NCI-H2081 (cell line): ENCODE measurements at regions not wholly inside any gene's neighbourhood (a gene's known extent, or its start where the extent isn't known, plus 50 kb on each side); places are given as distances from the start of the nearest gene placed in this dataset.

Experiments
- DNase-seq, 2 experiments: peaks; one replicate each; lab custom pipeline; 2025; lab: John Stamatoyannopoulos, UW

DNA sequence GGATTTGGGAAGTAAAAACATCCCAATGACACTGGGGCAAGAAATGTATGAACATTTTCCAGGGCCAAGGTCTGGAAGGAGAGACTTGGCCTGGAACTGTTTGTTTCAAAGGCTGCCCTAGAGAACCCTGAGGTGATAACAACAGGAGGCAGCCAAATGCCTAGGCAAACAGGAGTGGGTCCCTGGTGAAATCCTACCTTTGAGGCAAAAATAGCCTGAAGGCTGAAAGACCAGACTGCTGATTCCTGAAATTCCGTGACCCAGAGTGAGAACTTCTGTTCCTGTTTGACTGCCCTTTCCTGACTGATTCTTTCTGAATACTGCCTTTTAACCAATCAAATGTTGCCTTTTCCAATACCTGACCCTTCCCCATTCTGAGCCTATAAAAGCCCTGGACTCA, 196.4 kb downstream of the NSUN3 start:
- DNase-seq = no peak

DNA sequence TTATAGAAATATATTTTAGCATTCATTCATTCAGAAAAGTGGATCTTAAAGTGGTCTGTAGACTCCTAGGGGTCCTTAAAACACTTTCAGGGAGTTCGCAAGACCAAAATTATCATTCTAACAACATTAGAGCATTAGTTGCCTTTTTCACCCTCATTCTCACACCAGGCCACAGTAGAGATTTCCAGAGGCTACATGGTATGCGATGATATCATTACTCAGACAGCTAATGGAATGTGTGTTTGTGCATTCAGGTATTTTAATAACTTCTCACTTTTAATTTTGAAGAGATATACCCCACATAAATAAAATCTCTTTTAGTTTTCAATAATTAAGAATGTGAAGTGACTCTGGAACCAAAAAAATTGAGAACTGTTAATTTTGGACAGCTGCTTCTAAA, 206.9 kb downstream of the NSUN3 start:
- DNase-seq = no peak

DNA sequence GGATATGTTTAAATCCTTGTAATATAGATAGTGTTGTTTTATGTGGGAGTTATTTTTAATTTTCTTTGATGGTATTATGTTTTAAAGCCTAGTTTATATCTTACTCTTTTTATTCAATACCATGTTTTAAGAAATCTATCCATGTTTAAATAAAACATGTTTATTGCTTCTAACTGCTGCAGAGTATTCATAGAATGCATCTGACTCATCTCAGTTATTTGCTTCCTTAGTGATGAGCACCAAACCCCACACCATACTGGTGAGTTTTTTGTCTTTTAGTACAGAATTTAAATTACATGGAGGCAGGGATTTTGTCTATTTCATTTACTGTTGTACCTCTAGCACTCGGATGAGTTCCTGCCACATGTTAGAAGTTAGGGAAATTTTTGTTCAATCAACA, 209.2 kb downstream of the NSUN3 start:
- DNase-seq = no peak

DNA sequence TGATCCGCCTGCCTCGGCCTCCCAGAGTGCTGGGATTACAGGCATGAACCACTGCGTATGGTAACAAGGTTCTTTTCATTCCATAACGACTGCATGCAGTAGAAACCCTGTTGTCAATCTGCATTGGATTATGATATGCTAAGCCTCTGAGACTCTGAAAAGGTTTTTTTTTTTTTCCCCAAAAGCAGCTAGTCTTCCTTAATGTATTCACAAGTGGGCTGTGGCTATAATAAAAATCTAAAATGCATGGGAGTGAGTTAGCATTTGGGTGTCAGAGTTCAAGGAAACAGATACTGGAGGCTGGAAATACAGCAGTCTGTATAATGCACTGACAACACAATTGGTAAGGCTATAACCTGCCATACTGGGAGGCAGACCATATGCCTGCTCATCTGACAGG, 218.1 kb downstream of the NSUN3 start:
- no peak for DNase-seq

DNA sequence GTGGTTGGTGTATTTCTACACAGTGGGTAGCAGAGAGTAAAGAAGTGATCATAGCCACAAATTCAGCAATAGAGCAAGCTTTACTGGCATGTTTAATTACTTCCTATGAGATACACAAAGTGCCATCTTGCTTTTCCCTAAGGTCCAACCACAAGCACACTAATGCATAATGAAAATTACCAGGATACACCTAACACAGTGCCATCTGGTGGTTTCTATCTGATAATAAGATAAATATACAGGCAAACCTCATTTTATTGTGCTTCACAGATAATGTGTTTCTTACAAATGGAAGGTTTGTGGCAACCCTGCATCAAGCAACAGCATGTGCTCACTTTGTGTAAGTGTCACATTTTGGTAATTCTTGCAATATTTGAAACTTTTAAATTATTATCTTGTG, 223.0 kb downstream of the NSUN3 start:
- peak; percentile 12 to 42 for DNase-seq

DNA sequence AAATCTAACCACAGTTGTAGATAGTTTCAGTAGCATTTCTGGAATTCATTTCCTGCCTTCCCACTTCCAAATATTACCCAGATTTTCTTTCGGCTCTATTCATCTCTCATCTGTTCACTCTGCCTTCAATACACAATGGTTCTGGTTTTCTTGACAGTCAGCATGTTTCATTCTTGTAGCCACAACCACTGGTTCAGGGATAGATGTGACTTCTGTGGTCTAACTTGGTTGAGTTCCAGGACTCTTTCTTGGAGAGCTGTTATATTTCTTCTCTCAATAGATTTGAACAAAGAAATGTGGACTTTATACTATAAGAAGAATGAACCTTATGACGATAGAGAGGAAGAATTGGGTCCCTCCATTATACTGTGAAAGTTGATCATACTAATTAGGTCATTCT, 228.8 kb downstream of the NSUN3 start:
- DNase-seq = no peak

DNA sequence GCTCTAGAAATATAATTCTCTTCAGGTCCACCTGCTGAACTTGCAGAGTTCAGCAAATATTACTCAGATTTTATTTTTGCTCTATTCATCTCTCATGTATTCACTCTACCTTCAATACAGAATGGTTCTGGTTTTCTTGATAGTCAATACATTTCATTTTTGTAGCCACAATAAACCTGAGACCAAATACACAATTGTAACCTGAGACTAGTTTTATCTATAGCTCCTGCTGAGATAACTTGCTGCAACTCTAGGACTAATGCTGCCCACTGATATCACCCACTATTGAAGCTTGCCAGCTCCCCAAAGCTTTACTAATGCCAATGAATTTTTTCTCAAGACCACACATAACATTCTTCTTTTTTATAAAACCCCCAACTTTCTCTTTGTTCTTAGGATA, 229.3 kb downstream of the NSUN3 start:
- no peak for DNase-seq

DNA sequence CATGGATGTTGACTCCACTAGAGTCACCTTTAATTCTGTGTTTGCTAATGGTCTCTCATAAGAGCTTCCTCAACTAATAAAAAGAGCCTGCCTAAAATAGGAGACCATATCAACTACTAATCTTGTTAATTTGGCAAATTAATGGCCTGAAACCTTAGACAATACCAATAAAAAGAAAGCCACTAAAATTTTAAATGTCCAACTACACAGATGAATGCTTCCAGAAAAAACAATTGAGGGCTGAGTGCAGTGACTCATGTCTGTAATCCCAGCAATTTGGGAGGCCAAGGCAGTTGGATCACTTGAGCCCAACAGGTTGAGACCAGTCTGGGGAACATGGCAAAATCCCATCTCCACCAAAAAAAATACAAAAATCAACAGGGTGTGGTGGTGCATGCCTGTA, 230.9 kb downstream of the NSUN3 start:
- DNase-seq = no peak

DNA sequence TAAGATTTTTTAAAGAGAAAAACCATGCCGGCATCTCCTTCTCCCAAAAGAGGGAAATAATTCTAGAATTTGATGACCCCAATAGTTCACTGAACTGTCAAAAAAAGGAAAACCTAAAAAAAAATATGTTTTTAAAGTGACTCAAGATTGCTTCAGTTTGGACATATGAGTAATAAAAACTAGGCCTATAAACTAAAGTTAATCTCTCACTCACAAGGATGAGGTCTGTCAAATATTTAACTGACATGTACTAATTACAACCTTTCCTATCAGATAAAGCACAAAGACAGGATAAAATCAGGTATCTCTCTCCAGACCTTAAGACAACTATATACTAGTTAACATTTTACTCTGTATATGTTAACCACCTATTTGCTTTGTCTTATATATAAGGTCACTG, 231.9 kb downstream of the NSUN3 start:
- no peak for DNase-seq

DNA sequence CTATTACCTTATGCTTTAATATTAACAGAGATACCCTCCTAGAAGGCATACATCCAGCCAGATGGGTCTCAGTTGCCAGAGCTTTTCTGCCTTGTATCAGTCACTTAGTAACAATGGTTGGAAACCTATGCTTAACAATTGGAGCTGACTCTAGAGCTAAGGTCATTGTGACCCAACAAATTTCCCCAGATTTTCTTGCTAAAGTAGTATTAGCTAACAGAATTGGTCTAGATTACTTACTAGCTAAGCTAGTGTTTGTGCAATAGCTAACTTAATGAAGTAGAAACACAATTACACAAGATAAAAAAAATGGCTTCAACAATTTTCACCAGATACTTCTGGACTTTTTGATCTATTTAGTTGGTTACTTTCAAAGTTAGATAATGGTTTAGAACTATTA, 236.9 kb downstream of the NSUN3 start:
- no peak for DNase-seq

DNA sequence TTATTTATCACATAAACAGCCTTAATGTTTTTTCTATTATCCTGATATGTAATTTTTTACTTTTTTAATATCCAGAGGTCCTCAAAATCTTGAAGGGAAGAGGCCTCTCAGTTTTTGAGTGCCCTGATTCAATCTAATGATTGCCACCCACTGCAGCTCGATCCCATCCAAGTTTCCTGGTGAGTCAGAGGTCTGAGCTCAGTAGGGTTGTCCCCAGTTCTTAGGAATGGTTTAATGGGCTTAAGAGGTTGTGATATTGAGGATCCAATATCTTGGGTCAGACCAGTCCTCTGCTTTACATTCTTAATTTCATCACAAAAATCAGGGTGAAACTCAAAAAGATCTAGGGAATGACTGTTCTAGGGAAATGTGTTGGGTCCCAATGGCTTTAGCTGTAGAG, 238.5 kb downstream of the NSUN3 start:
- no peak for DNase-seq

DNA sequence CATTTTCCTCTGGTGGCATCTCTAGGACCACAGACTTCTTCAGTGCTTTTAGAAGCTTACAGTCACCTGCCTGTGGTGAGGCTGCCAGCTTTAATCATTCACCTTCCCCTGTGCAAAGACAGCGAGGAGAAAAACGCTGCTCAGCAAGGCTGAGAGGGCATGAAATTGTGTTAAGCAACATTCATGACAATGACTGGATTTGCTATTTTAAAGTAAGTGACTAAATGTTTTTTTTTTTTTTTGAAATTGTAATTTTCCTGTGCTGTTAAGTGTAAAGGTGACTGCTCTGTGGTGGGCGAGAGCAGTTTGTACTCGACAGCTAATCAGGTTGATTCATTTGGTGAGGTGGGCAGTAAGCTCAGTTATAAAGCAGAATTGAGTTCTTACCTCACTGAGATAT, 240.4 kb downstream of the NSUN3 start:
- no peak for DNase-seq

DNA sequence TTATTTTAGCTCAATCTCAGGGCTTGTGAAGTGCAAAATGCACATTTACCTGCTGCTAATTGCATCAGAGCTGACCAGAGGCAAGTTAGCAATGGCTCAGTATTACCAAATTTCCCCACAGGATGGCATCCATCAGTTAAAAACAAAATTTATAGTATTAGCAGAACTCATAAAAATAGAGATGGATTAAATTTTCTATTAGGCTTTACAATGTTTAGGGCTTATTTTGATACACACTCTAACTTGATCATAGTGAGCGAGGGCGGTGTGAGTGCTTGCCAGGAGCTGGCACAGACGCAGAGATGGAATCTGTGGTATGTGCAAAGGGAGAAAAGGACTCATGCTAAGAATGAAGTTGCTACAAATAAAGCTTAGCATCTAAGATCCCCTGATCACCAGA, 241.0 kb downstream of the NSUN3 start:
- no peak for DNase-seq

DNA sequence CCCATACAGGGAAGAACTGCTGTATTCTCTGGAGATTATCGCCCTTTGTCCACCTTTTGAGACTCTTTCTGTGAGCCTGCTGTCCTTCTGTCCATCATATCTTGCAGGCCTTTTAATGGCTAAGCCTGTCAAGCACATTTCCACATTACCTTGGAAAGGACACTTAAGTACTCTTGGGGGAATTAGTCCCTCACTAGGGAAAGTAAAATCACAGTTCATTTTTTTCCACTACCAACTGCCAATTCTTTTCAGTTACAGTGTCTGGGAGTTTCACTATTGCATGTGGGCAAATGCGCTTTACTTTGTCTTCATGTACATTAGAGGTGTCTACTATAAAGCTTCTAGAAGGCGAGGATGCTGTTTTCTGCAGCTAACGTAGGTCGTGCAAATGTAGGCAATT, 242.1 kb downstream of the NSUN3 start:
- no peak for DNase-seq

DNA sequence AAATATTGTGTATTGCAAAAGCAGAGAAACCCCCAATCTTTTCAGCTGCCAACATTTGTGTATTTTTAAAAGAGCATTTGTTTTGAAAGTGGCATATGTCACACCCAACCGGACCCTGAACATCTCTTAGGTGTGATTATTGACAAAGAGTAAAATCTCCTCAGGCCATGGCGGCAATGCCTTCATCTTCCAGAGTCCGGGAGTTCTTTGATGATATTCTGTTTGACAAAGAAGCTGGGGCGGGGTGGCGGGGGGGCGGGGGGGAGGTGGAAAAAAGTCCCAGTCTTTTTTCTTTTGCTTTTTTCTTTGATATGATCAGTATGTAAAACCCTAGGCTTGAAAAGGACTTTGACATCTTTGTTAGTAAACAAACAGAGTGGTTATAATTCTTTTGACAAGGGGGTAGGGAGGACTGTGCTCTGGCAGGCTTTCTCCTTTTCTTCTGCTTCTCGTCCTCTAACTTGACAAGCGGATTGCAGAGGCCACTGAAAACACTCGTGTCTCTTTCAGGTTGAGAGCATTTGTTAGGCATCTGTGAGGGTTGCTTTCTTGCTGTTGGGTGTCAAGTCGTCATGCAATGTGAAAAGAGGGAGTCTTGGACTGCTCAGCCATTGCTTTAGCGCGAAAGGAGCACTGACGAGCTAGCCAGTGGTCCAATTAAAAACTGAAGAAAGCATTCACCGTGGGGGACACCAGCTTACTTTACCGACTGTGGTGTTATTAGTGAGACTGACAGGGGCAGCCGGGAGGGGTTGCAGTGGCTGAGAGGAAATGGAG, 243.2 kb downstream of the NSUN3 start:
- DNase-seq = no peak

DNA sequence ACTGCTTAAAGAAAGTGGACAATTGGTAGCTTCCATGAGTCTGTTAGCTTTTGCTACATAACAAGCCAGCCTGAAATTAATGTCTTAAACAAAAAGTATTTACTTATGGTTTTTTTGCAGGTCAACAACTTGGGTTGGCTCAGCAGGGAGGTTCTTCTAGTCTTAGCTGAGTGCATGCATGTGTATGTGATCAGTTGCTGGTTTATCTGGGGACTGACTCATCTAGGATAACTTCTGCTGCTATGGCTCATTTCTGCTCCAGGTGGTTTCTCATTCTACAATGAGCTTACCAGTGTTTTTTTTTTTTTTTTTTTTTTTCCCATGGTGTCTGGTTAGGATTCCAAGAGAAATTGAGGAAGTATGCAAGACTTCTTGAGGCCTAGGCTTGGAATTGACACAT, 244.7 kb downstream of the NSUN3 start:
- no peak for DNase-seq

DNA sequence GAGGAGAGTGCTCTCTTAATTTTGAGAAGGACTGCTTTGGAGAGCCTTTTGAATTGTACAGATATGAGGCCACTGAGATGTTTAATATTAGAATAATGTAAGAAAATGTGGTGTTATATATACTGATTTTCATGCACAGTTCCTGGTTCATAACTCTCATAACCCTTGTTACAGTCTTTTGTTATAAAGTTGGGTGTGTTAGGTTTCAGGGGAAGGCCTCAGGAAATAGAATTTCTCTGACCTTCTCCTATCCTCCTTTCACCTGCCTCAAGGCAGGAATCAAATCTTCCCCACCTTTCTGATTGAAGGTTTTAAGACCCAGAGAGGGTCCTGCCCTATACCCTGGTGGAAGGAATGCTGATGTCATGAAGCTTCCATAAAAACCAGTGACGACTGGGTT, 245.9 kb downstream of the NSUN3 start:
- no peak for DNase-seq

DNA sequence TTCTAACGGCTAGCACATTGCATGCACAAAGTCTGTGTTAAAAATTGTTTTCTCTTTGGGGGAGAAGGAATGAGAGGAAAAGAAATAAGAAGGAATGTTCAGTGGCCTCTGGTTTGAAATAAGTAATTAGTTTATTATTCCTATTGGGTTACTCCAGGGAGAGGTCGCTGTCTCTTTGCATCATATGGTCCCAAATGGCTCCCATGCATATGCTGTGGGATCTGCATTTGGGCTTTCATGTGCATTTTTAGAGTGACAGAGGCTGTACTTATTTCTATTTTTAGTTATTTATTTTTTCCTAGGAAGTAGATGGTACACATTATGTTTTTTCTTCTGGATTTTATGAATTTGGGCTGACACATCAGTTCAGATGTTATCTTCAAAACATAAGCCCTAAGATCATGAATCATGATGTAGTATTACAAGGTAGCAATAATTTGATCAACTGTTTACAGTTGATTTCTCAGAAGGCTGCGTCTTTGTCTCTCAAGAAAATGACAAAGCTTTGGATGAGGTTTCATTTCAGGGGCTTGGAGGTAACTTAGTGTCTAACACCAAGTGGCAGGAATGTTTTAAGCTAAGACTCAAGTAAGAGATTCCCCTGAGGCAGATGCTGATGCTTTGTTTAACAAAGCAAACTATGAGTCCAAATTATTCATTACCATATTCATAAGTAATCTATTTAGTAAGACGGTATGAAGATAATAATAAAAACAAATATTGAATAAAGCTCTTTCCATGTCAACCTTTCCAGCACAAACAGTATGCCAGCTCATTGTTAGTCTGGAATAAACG, 247.7 kb downstream of the NSUN3 start:
- no peak for DNase-seq

DNA sequence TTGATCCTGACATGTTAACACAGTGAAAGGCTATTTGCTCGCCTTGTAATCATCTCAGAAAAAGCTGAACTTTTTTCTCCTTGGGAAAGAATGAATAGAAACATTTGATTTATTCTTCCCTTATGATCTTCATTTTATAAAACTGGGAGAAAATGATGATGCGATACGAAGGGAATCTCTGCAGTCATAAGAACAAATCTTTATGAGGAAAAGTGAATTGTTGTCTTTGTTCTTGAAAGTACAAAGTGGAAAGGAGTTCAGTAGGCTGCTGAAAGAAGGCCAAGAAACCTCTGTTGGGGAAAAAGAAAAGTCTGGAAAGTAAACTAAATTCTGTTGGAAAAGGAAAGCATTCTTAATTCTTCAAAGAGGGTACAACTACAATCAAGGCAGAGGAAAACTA, 248.8 kb downstream of the NSUN3 start:
- DNase-seq = no peak

DNA sequence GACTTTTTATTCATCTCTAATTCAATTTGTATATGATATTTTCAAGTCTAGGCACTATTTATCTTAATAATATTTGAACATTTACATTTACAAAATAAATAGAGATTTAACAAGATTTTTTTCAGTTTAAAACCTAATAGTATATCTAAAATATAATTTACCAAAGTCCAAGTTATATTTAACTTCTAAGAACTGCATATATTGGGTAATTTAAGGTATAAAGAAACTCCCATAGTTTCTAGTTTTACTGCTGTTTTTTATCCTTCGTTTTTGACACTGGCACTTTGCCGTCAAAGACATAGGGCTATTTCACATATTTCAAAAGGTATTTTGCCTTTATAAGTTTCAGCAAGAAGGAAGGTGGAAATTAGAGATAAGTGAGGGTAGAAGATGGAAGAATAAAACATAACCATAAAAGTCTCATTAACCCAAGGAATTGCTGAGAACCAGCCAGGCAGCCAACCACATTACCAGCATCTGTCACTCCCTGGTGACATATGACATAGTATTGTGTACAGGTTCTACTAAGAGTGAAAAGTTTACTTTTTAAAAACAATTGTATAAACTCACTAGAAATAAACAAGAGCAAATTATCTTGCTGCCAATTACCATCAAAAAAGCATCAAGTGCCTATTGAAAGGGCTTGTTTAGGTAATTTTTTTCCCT, 251.5 kb downstream of the NSUN3 start:
- no peak for DNase-seq

DNA sequence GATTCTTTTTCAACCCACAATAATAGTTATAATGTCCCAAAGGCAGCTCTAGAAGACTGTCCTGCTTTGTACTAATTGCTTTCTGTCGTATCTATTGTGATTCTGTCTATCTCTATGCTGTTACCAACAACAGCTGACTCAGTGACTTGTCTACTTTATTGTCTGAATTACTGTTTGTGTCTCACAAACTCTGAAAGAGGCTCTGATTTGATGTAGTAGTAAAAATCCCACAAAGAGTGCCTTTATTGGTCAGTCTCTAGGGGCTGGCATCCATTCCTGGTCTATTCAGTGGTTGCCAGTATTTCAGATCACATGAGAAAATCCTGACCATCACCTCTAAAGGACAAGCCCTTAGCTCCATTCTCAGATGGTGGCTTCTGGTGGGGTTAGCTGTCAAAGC, 254.2 kb downstream of the NSUN3 start:
- DNase-seq = no peak

DNA sequence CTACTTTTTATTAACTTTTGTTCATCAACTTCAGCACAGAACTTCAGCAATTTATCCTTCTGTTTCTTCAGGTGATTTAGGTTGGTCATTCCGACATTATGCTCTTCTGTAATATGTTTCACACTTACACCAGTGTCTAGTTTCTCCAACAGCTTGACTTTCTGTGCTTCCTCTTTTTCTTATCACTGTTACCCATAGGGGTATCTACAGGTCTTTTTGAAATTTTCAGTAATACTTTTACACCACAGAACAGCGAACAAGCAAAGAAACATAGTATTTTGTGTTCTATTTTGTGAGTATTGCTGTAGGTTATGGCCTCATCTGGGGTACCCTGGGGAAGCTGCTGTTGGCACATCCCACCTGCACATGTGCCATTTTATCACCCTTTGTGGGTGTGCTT, 260.7 kb downstream of the NSUN3 start:
- no peak for DNase-seq

DNA sequence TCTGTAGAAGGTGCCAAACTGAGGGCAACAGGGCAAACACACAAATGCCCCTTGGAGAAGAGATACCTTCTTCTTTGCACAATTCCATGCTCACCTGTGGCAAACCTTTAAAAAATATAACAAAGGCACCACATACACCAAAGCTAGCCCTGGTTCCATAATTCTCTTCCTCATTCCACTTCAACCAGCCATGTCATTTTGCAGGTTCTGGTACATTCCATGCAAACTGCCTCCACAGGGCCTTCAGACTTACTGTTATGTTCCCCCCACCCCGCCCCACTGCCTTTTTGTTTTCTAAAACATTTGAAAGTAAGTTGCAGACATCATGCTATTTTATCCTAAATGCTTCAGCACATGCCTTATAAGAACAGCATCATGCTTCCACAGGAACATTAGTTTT, 269.0 kb downstream of the NSUN3 start:
- no peak for DNase-seq
